ENCODE measurements at regions not wholly inside any gene's neighbourhood (a gene's known extent, or its start where the extent isn't known, plus 50 kb on each side); places are given as distances from the start of the nearest gene placed in this dataset.

DNA sequence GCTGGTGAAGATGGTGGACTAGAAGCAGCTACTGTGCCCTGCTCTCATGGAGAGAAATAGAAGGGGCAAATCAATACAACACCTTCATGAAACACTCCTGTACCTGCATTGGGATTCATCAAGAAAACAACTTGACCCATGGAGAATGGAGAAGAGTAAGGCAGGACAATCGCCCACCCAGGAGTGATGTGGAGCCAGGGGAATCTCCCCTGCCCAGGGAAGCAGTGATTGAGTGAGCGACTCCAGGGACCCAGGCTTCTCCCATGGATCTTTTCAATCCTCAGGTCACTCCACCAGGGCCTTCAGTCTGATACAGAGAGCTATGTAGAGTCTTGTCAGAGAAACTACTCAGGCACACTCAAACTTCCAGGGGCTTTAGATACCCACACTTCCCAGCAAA lies 161.9 kb upstream of the DYRK2 start:
- TF ChIP-seq, protein P1, sequence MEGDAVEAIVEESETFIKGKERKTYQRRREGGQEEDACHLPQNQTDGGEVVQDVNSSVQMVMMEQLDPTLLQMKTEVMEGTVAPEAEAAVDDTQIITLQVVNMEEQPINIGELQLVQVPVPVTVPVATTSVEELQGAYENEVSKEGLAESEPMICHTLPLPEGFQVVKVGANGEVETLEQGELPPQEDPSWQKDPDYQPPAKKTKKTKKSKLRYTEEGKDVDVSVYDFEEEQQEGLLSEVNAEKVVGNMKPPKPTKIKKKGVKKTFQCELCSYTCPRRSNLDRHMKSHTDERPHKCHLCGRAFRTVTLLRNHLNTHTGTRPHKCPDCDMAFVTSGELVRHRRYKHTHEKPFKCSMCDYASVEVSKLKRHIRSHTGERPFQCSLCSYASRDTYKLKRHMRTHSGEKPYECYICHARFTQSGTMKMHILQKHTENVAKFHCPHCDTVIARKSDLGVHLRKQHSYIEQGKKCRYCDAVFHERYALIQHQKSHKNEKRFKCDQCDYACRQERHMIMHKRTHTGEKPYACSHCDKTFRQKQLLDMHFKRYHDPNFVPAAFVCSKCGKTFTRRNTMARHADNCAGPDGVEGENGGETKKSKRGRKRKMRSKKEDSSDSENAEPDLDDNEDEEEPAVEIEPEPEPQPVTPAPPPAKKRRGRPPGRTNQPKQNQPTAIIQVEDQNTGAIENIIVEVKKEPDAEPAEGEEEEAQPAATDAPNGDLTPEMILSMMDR (IDR thresholded peaks at IDR 0.05) = no peak
- TF ChIP-seq EZH2phosphoT487 (IDR thresholded peaks at IDR 0.05) = no peak
